Fibroblast of lung (primary cell): ENCODE measurements at regions not wholly inside any gene's neighbourhood (a gene's known extent, or its start where the extent isn't known, plus 50 kb on each side); places are given as distances from the start of the nearest gene placed in this dataset.

Experiments used
- CTCF ChIP-seq, 2 donors: IDR thresholded peaks in 1 of 2; conservative IDR thresholded peaks in 1 of 2; 1 replicate in 1 of 2; 2 replicates in 1 of 2; pipeline ENCODE4 v1.5.1; 2011 to 2012; ENCODE audit warnings: low read length in 2 of 2, control low read depth in 1 of 2, inconsistent platforms in 1 of 2, low read depth in 1 of 2, mild to moderate bottlenecking in 1 of 2
- EZH2 ChIP-seq: IDR thresholded peaks from 2 replicates; pipeline ENCODE4 v1.5.1; 2012; ENCODE audit warnings: low read length, control low read depth, mild to moderate bottlenecking; ENCODE audit errors: missing control alignments

GRCh38 chr3:152621967-152622810 lies 212.7 kb upstream of the P2RY1 start:
- TF ChIP-seq CTCF (conservative IDR thresholded peaks at IDR 0.05 in 1 of 2, IDR thresholded peaks at IDR 0.05 in 1 of 2; ENCODE audit: low read depth in 1 of 2, low read length in 2 of 2) (no peak), EZH2 (no peak)
